MM.1S (cell line): ENCODE measurements at regions not wholly inside any gene's neighbourhood (a gene's known extent, or its start where the extent isn't known, plus 50 kb on each side); places are given as distances from the start of the nearest gene placed in this dataset.

Experiments used
- CTCF ChIP-seq: fragments of 300-600 bp; sonication (generic); IDR thresholded peaks from 2 replicates; pipeline ENCODE4 v1.5.1; 2016; ENCODE audit warnings: antibody characterized with exemption, low read length, mixed read lengths
- EZH2phosphoT487 ChIP-seq: fragments of 300-600 bp; sonication (generic); IDR thresholded peaks from 2 replicates; pipeline ENCODE4 v1.6.1; 2018; ENCODE audit warnings: antibody characterized with exemption, low read length

GRCh38 chr7:94082126-94082525 is 78.0 kb upstream of the BET1 start:
- TF ChIP-seq CTCF = no peak
- no peak for TF ChIP-seq EZH2phosphoT487
